HEK293 (cell line): ENCODE measurements at regions not wholly inside any gene's neighbourhood (a gene's known extent, or its start where the extent isn't known, plus 50 kb on each side); places are given as distances from the start of the nearest gene placed in this dataset.

Experiments
- CTCF ChIA-PET: fragments of 350-600 bp; formaldehyde crosslinking; extraction: SDS; loops from one replicate; lab custom pipeline; 2021; ENCODE audit warnings: antibody characterized with exemption; lab: Yijun Ruan, JAX
- POLR2A ChIA-PET: fragments of 300-600 bp; formaldehyde crosslinking; extraction: SDS; loops from one replicate; lab custom pipeline; 2020; ENCODE audit warnings: antibody characterized with exemption, inconsistent platforms; lab: Yijun Ruan, JAX
- H3K27ac ChIP-seq: fragments of 200-500 bp; sonication (Bioruptor generic); 2 replicates; pipeline ENCODE4 v1.5.1; 2014; ENCODE audit warnings: low read depth, low read length, control low read depth, inconsistent platforms; ENCODE audit errors: extremely low read depth
- H3K36me3 ChIP-seq, 2 experiments: fragments of 200-500 bp in 1 of 2; sonication (Bioruptor generic) in 1 of 2; 1 replicate in 1 of 2; 2 replicates in 1 of 2; pipeline ENCODE4 v1.5.1; 2014 to 2017; ENCODE audit warnings: inconsistent platforms in 2 of 2, low read length in 2 of 2; ENCODE audit not compliant: control insufficient read depth in 2 of 2, insufficient read depth in 1 of 2
- H3K4me1 ChIP-seq: fragments of 200-500 bp; sonication (Bioruptor generic); 2 replicates; pipeline ENCODE4 v1.5.1; 2014; ENCODE audit warnings: mild to moderate bottlenecking, low read length, inconsistent platforms; ENCODE audit not compliant: control insufficient read depth, insufficient read depth
- H3K4me3 ChIP-seq: 2 replicates; pipeline ENCODE4 v1.5.1; 2011; ENCODE audit warnings: low read depth, mild to moderate bottlenecking, control low read depth, low read length, moderate library complexity
- H3K9me3 ChIP-seq: fragments of 200-500 bp; sonication (Bioruptor generic); 2 replicates; pipeline ENCODE4 v1.5.1; 2014; ENCODE audit warnings: low read depth, low read length, inconsistent platforms; ENCODE audit not compliant: control insufficient read depth, insufficient read depth
- ELK4 ChIP-seq: IDR thresholded peaks from 2 replicates; pipeline ENCODE4 v1.6.1; 2011; ENCODE audit warnings: mild to moderate bottlenecking, low read depth, low read length, borderline replicate concordance
- KLF7 ChIP-seq: fragments of 450-650 bp; formaldehyde crosslinking; IDR thresholded peaks from 2 replicates; pipeline ENCODE4 v1.5.1; 2016; ENCODE audit warnings: missing biosample characterization, missing genetic modification characterization, borderline replicate concordance
- MZF1 ChIP-seq: fragments of 450-650 bp; formaldehyde crosslinking; IDR thresholded peaks from 2 replicates; pipeline ENCODE4 v1.5.1; 2017; ENCODE audit warnings: missing biosample characterization, missing genetic modification characterization, borderline replicate concordance
- PRDM4 ChIP-seq: fragments of 450-650 bp; formaldehyde crosslinking; IDR thresholded peaks from 2 replicates; pipeline ENCODE4 v1.5.1; 2017; ENCODE audit warnings: missing biosample characterization, missing genetic modification characterization
- REPIN1 ChIP-seq: fragments of 450-650 bp; formaldehyde crosslinking; IDR thresholded peaks from 2 replicates; pipeline ENCODE4 v1.5.1; 2017; ENCODE audit warnings: missing biosample characterization, missing genetic modification characterization, low read depth
- ZBTB10 ChIP-seq: fragments of 450-650 bp; formaldehyde crosslinking; IDR thresholded peaks from 2 replicates; pipeline ENCODE4 v1.5.1; 2016; ENCODE audit warnings: missing biosample characterization, missing genetic modification characterization
- ZBTB20 ChIP-seq: fragments of 450-650 bp; formaldehyde crosslinking; IDR thresholded peaks from 2 replicates; pipeline ENCODE4 v1.5.1; 2016; ENCODE audit warnings: missing biosample characterization, missing genetic modification characterization
- ZBTB7A ChIP-seq: fragments of 450-650 bp; formaldehyde crosslinking; IDR thresholded peaks from 2 replicates; pipeline ENCODE4 v1.5.1; 2016; ENCODE audit warnings: low read depth, missing biosample characterization, missing genetic modification characterization
- ZEB2 ChIP-seq: fragments of 450-650 bp; formaldehyde crosslinking; IDR thresholded peaks from 2 replicates; pipeline ENCODE4 v1.5.1; 2016; ENCODE audit warnings: missing biosample characterization, missing genetic modification characterization
- ZFP41 ChIP-seq: fragments of 450-650 bp; formaldehyde crosslinking; IDR thresholded peaks from 2 replicates; pipeline ENCODE4 v1.5.1; 2016; ENCODE audit warnings: missing biosample characterization, missing genetic modification characterization, borderline replicate concordance
- ZNF169 ChIP-seq: fragments of 450-650 bp; formaldehyde crosslinking; IDR thresholded peaks from 2 replicates; pipeline ENCODE4 v1.5.1; 2016; ENCODE audit warnings: missing biosample characterization, missing genetic modification characterization
- ZNF174 ChIP-seq: fragments of 450-650 bp; formaldehyde crosslinking; IDR thresholded peaks from 2 replicates; pipeline ENCODE4 v1.5.0; 2017; ENCODE audit warnings: missing biosample characterization, mild to moderate bottlenecking, missing genetic modification characterization
- ZNF175 ChIP-seq: fragments of 450-650 bp; formaldehyde crosslinking; IDR thresholded peaks from 2 replicates; pipeline ENCODE4 v1.5.1; 2016; ENCODE audit warnings: missing biosample characterization, missing genetic modification characterization
- ZNF266 ChIP-seq: fragments of 450-650 bp; formaldehyde crosslinking; IDR thresholded peaks from 2 replicates; pipeline ENCODE4 v1.5.1; 2016; ENCODE audit warnings: missing biosample characterization, missing genetic modification characterization, low read depth
- ZNF324 ChIP-seq: fragments of 450-650 bp; formaldehyde crosslinking; IDR thresholded peaks from 2 replicates; pipeline ENCODE4 v1.5.1; 2016; ENCODE audit warnings: missing biosample characterization, missing genetic modification characterization
- ZNF366 ChIP-seq: fragments of 450-650 bp; formaldehyde crosslinking; conservative IDR thresholded peaks from 2 replicates; pipeline ENCODE4 v1.5.1; 2016; ENCODE audit warnings: missing biosample characterization, missing genetic modification characterization
- ZNF426 ChIP-seq: fragments of 450-650 bp; formaldehyde crosslinking; IDR thresholded peaks from 2 replicates; pipeline ENCODE4 v1.5.1; 2017; ENCODE audit warnings: missing biosample characterization, missing genetic modification characterization, mild to moderate bottlenecking, inconsistent platforms, moderate library complexity
- ZNF48 ChIP-seq: fragments of 450-650 bp; formaldehyde crosslinking; IDR thresholded peaks from 2 replicates; pipeline ENCODE4 v1.5.1; 2016; ENCODE audit warnings: missing biosample characterization, missing genetic modification characterization
- ZNF488 ChIP-seq: fragments of 450-650 bp; formaldehyde crosslinking; IDR thresholded peaks from 2 replicates; pipeline ENCODE4 v1.5.1; 2016; ENCODE audit warnings: missing biosample characterization, missing genetic modification characterization
- ZNF639 ChIP-seq: fragments of 450-650 bp; formaldehyde crosslinking; IDR thresholded peaks from 2 replicates; pipeline ENCODE4 v1.5.1; 2016; ENCODE audit warnings: missing biosample characterization, missing genetic modification characterization
- ZNF768 ChIP-seq: fragments of 450-650 bp; formaldehyde crosslinking; IDR thresholded peaks from 2 replicates; pipeline ENCODE4 v1.5.1; 2018; ENCODE audit warnings: missing biosample characterization, mild to moderate bottlenecking, missing genetic modification characterization
- ZSCAN23 ChIP-seq: fragments of 450-650 bp; formaldehyde crosslinking; IDR thresholded peaks from 2 replicates; pipeline ENCODE4 v1.5.1; 2016; ENCODE audit warnings: missing biosample characterization, missing genetic modification characterization

- TF ChIP-seq ZBTB10 (tag by site-specific recombination) (no peak), ZNF324 (tag by site-specific recombination) (no peak), ZNF426 (no peak), ZNF174 (tag by site-specific recombination) (no peak), ZNF169 (tag by site-specific recombination) (no peak), ZBTB20 (tag by site-specific recombination) (no peak), REPIN1 (no peak), ZNF48 (tag by site-specific recombination) (no peak), ELK4 (no peak)
Measured at GRCh38 chr2:234133004-234133403, 82.5 kb downstream of the SPP2 start (continued).

GRCh38 chr2:234130777-234131181, 80.3 kb downstream of the SPP2 start:
- CTCF ChIA-PET, result interaction anchor here (0.7 to 1.4 kb wide), 3 partner anchors 55 to 415 kb away, joined by 3 to 5 read pairs (median 4); no protein-coding TSS in a partner anchor
- Histone ChIP-seq H3K27ac (no peak overlapping the region), H3K36me3 (no peaks in the 10 kb centered on the region), H3K4me1 (no peaks in the 10 kb centered on the region), H3K4me3 (no peak overlapping the region), H3K9me3 (no peaks in the 10 kb centered on the region)
- POLR2A ChIA-PET, result no interaction called here
- TF ChIP-seq MZF1 (no peak), ZNF175 (tag by site-specific recombination) (no peak), ZNF639 (tag by site-specific recombination) (no peak), ZEB2 (tag by site-specific recombination) (no peak), ZNF48 (tag by site-specific recombination) (no peak), ZBTB7A (tag by site-specific recombination) (no peak), ZSCAN23 (tag by site-specific recombination) (no peak), ZNF266 (no peak), ZNF366 (tag by site-specific recombination) (no peak), ZNF768 (no peak), PRDM4 (no peak), ZNF488 (no peak), KLF7 (tag by site-specific recombination) (no peak), ZFP41 (no peak)
